Skin epidermis (tissue), 12 donors: ENCODE measurements at regions not wholly inside any gene's neighbourhood (a gene's known extent, or its start where the extent isn't known, plus 50 kb on each side); places are given as distances from the start of the nearest gene placed in this dataset.
"Not testable (repeated sequence)": the region's sequence is repeated elsewhere in the genome, so short reads cannot be mapped to it uniquely, and the experiment has no call there.

Source experiments
- H3K27ac ChIP-seq, 21 experiments: fragments of 200-600 bp; sonication (generic) in 11 of 21; one replicate each; pipeline ENCODE4 v1.5.0; 2020; ENCODE audit warnings: mild to moderate bottlenecking in 3 of 21, inconsistent platforms in 2 of 21, moderate library complexity in 2 of 21
- H3K4me3 ChIP-seq, 7 experiments: fragments of 200-600 bp; sonication (generic) in 2 of 7; one replicate each; pipeline ENCODE4 v1.5.0; 2020; ENCODE audit warnings: inconsistent platforms in 2 of 7, mild to moderate bottlenecking in 2 of 7, moderate library complexity in 1 of 7

DNA sequence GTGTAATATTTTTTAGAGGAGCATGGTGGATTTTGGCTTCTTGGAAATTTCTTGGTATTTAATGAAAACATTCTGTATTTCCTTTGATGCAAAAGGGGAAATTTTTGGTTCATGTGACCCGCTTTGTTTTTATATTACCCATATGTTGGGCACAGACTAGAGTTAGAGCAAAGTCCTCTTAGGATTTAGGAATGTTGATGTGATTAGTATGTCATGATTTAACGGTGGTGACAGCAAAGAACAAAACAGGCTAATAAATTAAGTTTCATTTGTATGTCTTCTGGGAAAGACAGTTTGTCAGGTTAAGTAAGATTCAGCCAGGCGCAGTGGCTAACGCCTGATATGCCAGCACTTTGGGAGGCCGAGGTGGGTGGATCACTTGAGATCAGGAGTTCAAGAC lies 304.6 kb downstream of the REEP3 start:
- peak overlapping the region in 1 of 21 experiments; percentile 16 for H3K27ac ChIP-seq

DNA sequence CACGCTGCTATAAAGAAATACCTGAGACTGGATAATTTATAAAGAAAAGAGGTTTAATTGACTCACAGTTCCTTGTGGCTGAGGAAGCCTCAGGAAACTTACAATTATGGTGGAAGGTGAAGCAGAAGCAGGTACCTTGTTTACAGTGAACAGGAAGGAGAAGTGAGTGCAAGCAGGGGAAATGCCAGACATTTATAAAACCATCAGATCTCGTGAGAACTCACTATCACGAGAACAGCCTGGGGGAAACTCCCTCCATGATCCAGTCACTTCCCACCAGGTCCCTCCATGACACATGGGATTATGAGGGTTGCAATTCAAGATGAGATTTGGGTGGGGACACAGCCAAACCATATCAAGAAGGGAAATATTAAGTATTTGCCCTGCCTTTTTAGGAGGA lies 305.8 kb downstream of the REEP3 start:
- not testable (repeated sequence) for H3K27ac ChIP-seq, H3K4me3 ChIP-seq

More for the DNA sequence above, 304.6 kb downstream of the REEP3 start:
- H3K4me3 ChIP-seq, result no peak overlapping the region

DNA sequence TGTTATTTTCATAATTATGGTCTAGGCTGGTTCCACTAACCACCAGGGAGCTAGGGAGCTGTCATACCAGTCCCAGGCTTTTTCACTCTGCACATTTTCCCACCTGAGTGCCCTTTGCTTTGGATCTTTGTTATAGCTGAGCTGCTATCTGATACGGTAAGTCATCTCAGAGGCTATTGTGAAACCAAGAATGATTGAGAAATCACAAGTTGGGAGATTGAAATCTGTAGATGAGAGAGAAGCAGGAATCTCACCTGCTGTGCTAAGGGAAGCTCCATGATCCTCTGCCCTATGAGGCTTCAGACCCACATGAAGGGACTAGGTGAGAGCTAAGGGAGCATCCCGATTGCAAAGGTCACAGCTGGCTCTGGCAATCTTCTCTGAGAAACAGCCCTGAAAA lies 307.8 kb downstream of the REEP3 start:
- no peak overlapping the region for H3K4me3 ChIP-seq
- H3K27ac ChIP-seq, result no peak overlapping the region

DNA sequence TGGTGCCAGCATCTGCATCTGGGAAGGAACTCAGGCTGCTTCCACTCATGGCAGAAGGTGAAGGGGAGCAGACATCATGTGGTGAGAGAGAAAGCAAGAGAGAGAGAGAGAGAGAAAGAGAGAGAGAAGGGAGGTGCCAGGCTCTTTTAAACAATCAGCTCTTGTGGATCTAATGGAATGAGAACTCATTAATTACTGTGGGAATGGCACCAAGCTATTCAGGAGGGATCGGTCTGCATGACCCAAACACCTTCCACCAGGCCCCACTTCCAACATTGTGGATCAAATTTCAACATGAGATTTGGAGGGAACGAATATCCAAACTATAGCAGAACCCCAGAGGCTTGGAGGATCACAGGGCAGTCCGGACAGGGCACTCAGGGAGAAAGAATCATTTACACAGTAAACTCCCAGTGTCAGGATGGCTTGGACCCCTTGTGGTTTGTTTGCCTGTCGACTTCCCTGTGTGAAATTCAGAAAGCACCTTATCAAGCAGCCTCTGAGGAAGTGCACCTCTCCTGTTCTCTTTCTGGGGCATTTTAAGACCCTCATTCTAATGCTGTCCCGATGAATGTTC lies 308.5 kb downstream of the REEP3 start:
- Histone ChIP-seq H3K4me3 (no peak overlapping the region), H3K27ac (no peak overlapping the region)

DNA sequence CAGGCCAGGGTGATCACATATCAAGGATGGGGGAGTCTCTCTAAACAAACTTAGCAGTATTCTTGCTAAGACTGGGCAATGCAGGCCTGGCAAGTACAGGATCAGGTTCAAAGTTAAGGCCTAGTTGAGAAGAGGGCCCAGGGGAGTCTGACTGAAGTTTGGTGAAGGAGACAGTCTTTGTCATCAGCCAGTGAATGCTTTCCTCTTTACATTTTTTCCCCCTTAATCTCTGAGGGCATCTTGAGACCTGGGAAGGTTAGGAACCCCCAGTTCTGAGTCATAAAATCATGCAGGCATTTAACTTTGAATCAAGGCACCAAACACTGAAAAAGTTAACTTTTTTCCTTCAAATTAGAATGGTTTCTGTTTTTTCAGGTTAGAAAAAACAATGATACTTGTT lies 311.5 kb downstream of the REEP3 start:
- Histone ChIP-seq H3K4me3 (no peak overlapping the region), H3K27ac (no peak overlapping the region)

DNA sequence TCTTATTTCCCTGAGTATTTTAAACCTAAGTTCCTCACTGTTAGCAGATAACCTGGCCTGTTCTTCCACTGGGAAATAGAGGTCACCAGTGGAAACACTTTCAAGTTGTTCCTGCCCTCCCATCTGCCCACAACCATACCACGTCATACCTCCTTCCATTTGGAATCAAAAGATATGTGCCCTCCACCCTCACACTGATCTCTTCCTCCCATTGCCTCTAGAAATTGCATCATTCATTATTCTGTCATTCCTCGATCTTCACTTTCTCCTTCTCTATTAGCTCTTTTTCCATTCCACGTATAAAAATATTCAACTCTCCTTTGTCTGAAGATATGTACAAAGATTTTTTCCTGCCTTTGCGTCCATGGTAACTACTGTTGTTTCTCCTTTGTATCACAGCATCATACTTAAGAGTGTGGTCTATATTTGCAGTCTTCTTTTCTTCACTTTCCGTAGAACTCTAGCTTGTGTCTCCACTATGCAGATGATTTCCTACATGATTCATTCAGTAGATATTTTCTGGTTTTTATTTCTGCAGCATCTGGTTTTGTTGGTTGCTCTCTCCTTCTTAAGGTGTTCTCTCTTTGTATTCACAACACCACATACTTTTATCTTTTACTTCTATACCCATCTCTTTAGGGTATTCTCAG lies 312.3 kb downstream of the REEP3 start:
- Histone ChIP-seq H3K4me3 (no peak overlapping the region), H3K27ac (no peak overlapping the region)

DNA sequence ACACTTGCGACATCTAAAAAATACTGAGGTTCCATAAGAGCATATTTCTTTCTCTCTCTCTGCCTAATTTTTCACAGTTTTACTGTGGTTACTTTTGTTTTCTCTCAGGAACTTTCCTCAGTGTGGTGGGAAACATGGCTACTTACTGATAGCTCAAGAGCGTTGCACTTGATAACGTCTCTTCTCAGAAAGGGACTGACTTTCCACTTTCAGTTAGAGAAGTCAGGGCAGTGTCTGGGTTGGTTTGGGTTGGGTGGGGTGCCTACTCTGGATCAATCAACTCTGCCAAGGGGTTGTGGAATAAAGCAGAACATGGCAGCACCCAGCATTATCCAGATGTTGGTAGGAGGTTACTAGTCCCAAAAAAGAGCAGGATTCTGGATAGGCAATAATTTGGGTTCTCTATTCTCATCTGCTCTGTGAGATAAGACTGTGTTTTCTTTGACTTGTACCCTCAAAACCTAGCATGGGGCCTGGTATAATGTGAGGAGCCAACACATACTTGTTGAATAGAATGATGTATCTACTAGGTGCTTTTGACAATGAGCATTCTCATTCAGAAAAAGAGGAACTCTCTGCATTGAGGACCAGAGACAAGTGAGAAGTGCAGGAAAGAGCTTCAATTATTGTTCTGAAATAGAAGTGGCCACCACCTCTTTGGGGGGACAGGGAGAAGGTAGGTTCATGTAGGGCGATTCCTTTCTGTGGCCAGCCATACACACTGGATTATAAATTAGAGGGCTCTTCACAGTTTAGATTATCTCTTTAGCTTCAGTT lies 315.7 kb downstream of the REEP3 start:
- no peak overlapping the region for H3K27ac ChIP-seq
- no peak overlapping the region for H3K4me3 ChIP-seq

DNA sequence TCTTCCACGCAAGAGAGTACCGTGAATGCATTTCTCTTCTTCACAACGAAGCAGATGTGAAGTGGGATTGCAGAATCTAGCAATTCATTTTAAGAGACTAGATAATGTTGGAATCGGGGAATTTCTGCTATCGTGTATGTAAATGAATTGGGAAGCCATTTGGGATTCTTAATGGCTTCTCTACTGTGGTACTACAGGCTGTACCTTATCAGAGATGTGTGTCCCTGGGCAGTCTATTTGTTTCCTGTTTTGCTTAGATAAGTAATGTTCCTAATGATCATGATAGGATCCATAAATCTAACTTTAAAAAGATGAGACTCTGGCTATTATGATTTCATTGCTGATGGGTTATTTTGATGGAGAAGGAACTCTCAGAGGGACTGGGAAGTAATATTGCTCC lies 320.6 kb downstream of the REEP3 start:
- Histone ChIP-seq H3K4me3 (no peak overlapping the region), H3K27ac (no peak overlapping the region)

DNA sequence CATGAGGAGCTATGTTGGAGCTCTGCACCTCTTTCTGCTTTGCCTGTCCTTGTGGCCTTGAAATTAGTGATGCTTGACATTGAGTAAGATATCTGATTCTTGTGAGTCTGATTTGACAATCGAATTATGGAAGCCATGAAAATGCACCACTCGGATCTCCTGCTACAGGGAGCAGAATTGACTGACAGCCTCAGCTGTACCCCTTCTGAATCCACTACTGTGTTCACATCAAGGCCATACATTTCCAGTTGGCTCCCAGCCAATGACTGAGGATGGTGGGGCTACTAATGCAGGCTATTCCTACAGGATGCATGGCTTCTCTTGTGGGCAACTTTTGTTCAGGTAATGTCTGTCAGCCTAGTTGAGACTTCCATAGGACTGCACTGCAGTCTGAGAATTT lies 321.9 kb downstream of the REEP3 start:
- Histone ChIP-seq H3K4me3 (no peak overlapping the region), H3K27ac (no peak overlapping the region)

DNA sequence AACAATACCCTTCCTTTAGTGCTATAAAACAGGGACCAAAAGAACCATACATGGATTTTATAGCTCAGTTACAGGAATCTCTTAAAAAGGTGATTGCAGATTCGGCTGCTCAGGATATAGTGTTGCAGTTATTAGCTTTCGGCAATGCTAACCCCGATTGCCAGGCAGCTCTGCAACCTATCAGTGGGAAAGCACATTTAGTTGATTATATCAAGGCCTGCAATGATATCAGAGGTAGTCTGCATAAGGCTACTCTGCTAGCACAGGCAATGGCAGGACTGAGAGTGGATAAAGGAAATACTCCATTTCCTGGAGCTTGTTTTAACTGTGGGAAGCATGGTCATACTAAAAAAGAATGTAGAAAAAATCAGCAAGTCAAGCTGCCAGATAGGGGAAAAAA lies 327.7 kb downstream of the REEP3 start:
- not testable (repeated sequence) for H3K4me3 ChIP-seq, H3K27ac ChIP-seq

DNA sequence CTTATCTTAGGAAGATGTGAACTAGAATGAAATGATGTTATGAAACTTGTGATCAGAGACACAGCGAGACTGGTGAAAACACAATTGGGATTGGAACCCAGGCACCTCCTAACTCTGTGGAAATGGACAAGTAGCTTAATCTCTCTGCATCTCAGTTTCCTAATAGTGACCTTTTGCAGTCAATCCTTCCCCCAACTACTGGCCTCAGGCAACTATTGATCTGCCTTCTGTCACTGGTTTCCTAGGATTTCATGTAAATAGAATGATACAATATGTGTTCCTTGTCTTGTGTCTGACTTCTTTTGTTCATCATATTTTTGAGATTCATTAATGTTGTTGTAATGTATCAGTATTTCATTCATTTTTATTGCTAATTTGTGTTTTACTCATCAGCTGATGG lies 341.7 kb downstream of the REEP3 start:
- Histone ChIP-seq H3K4me3 (no peak overlapping the region), H3K27ac (no peak overlapping the region)

DNA sequence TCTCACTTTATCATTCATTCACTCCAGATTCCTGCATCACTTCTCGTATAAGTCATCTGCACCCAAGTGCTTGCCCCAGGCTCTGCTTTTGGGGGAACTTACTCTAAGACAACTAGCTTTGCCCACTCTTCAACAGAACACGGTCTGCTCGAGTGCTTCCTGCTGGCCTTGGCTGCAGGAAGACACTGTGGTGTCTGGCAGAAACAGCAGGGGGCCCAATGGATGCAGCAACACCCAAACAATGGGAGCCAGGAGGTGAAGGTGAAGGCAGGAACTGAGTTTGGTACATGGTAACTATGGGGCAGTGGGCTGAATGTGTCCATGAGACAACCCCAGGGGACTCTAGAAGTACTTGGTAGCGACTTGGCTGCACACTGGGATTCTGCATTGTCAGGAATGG lies 344.0 kb downstream of the REEP3 start:
- Histone ChIP-seq H3K27ac (no peak overlapping the region), H3K4me3 (no peak overlapping the region)

DNA sequence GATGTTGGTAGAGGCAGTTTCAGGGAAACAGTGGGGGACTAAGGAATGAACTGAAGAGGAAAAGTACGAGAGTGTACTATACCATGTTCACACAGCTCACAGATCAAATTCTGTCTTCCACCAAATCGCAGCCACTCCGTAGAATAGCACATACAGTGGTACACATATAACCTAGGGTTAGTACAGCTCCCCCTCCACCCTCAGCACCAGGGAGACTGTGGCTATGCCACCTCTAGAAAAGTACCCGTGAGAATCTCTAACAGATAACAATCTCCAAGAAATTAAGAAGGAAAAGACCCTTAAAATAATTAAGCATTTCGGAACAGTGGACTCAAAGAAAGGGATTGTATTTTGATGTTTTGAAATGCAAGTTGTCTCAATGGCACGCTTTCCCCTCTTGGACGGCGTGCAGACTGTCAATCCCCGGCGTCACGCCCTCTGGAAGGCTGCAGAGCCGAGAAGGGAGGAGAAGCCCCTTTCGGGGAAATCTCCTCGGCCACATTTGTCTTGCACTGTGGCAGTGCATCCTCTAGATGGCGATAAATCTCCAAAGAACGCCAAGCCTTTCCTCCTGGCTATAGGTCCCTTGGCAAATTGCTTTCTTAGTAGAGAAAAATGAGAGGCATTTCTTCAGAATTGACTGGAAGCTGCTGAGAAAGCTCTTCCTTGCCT lies 345.0 kb downstream of the REEP3 start:
- H3K4me3 ChIP-seq, result no peak overlapping the region
- no peak overlapping the region for H3K27ac ChIP-seq

DNA sequence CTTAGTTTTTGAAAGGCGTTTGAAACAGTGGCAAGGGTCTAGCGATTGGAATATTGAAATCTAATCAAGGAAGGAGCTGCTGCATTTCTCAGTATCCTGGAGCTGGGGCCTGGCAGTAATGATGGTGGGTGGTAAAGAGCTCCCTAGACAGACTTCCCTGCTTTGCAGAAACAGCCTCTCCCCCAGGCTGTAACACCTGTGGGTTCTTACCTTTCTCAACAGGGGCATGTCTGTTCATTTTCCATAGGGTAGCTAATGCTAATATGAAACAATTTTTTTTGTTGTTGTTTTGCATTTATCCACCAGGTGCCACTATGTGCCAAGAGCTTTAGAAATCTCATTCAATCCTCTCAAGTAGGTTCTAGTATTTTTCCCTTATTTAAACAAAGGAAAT lies 345.5 kb downstream of the REEP3 start:
- Histone ChIP-seq H3K4me3 (no peak overlapping the region), H3K27ac (no peak overlapping the region)

DNA sequence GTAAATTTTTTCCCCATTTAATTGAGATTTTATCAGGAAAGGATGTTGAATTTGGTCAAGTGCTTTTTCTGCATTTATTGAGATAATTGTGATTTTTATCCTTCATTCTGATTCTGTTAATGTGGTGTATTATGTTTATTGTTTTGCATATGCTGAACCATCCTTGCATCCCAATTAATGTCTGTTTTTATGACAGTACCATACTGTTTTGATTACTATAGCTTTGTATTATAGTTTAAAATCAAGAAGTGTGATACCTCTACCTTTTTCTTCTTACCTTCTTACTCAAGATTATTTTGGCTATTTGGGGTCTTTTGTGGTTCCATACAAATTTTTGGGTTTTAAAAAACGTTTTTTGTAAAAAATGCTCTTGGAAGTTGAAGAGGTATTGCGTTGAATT lies 357.2 kb downstream of the REEP3 start:
- H3K27ac ChIP-seq, result no peak overlapping the region

DNA sequence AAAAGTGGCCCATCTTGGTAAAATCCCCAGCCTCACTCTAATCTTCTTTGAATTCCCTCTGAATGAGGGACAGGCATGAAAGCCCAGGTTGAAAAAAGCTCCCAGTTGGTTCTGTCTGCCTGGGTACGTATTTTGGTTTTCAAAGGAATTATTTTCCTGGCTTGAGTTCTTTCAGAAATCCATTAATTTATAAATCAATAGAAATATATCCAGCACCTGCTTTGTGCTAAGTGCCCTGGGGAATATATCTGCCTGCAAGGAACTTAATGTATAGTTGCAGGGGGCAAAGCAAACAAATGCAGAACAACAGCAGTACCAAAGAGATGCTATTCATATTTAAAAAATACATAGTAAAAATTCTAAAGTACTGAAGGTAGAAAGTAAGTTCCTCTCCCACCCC lies 362.7 kb downstream of the REEP3 start:
- H3K4me3 ChIP-seq, result no peak overlapping the region

More for the DNA sequence above, 357.2 kb downstream of the REEP3 start:
- no peak overlapping the region for H3K4me3 ChIP-seq

DNA sequence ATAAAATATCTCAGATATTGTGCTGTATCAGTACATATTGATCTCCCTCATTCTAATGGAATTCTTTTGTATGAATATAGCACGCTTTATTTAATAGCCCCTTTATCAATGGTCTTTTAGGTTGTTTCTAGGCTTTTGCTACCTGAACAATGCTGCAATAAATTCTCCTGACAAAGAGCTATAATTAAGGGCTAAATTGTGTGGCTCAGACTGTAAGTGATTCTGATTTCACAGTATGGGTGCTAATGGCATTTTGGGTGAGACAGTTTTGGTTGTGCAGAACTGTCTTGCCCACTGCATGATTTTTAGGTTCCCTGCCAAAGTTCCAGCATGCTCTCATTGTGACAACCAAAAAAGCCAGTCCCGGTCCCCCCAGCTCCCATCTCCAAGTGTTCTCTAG lies 363.2 kb downstream of the REEP3 start:
- Histone ChIP-seq H3K4me3 (no peak overlapping the region), H3K27ac (no peak overlapping the region)

More for the DNA sequence above, 362.7 kb downstream of the REEP3 start:
- H3K27ac ChIP-seq, result no peak overlapping the region

DNA sequence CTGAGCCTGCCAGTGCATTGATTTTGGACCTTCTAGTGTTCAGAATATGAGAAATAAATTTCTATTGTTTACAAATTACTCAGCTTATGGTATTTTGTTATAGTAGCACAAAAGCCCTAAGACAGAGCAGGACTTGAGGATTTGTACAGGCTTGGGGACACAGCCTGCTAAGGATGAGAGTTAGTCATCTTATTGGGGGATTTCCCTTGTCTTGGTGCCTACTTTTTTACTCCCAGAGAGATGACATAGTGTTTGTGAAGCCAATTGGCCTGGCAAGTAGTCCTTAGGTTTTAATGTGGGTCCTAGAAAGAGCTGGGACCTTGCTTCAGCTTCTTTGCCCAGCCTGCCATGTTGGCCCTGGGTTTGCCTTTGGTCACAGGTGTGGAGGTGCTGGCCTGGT lies 364.0 kb downstream of the REEP3 start:
- Histone ChIP-seq H3K27ac (no peak overlapping the region), H3K4me3 (no peak overlapping the region)

DNA sequence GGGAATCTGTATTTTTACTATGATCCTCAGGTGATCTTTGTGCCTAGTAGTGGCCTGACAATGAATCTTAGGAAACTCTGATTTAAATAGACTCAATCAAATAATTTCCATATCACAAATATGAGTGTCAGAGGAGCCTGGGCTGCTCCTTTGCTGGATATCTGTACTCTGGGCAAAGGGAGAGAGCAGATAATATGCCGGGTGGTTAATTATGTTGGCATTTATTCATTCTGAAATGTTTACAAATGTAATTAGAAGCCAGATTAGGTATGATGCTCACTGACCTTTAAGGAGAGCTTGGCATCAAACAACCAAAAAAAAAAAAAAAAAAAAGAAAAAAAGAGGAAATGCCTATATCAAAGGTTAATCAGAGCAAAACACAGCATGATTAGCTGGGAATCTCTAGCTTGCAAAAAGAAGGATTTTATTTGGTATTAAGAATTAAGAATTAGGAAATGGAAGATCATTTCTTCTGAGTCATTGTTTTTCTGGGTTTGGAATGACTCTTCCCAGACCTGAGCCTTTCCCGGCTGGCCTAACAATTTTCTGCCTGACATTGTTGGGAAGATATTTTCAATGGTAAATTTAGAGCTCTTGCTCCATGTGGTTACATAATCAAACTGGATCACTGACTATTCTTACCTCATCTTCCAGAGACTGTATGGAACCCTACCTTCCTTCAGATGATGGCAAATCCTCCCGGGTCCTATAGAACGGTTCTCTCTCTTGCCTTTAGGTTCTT lies 365.3 kb downstream of the REEP3 start:
- Histone ChIP-seq H3K4me3 (no peak overlapping the region), H3K27ac (no peak overlapping the region)

DNA sequence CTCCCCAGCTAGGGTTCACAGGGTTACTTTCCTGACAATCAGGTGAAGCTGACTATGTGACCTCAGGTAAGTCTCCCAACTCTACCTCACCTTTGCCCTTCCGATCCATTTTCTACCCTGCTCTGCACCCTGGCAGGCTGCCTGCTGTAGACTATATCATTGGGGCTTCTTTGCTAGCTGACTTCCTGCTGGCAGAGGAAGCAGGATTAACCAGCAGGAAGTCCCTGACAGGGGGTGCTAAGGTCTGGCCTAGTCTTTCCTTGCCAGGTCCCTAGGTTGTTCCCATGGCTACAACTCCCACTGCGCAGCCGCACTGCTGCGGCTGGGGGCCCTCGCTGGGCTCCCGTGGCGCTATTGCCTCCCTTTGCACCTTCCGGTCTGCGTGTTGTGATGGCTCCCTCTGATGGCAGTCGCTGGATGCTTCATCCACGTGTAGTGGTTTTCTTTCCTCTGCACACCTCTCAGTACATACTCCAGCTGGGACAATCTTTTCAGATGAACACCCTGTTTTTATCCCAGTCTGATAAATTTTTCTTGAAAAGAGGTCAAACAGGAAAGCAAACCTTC lies 365.9 kb downstream of the REEP3 start:
- no peak overlapping the region for H3K4me3 ChIP-seq
- H3K27ac ChIP-seq, result no peak overlapping the region
